HEK293 (cell line): ENCODE measurements at regions not wholly inside any gene's neighbourhood (a gene's known extent, or its start where the extent isn't known, plus 50 kb on each side); places are given as distances from the start of the nearest gene placed in this dataset.

Source experiments
- CTCF ChIA-PET: fragments of 350-600 bp; formaldehyde crosslinking; extraction: SDS; loops from one replicate; lab custom pipeline; 2021; ENCODE audit warnings: antibody characterized with exemption; lab: Yijun Ruan, JAX
- POLR2A ChIA-PET: fragments of 300-600 bp; formaldehyde crosslinking; extraction: SDS; loops from one replicate; lab custom pipeline; 2020; ENCODE audit warnings: antibody characterized with exemption, inconsistent platforms; lab: Yijun Ruan, JAX
- H3K27ac ChIP-seq: fragments of 200-500 bp; sonication (Bioruptor generic); 2 replicates; pipeline ENCODE4 v1.5.1; 2014; ENCODE audit warnings: low read depth, low read length, control low read depth, inconsistent platforms; ENCODE audit errors: extremely low read depth
- H3K36me3 ChIP-seq, 2 experiments: fragments of 200-500 bp in 1 of 2; sonication (Bioruptor generic) in 1 of 2; 1 replicate in 1 of 2; 2 replicates in 1 of 2; pipeline ENCODE4 v1.5.1; 2014 to 2017; ENCODE audit warnings: inconsistent platforms in 2 of 2, low read length in 2 of 2; ENCODE audit not compliant: control insufficient read depth in 2 of 2, insufficient read depth in 1 of 2
- H3K4me1 ChIP-seq: fragments of 200-500 bp; sonication (Bioruptor generic); 2 replicates; pipeline ENCODE4 v1.5.1; 2014; ENCODE audit warnings: mild to moderate bottlenecking, low read length, inconsistent platforms; ENCODE audit not compliant: control insufficient read depth, insufficient read depth
- H3K4me3 ChIP-seq: 2 replicates; pipeline ENCODE4 v1.5.1; 2011; ENCODE audit warnings: low read depth, mild to moderate bottlenecking, control low read depth, low read length, moderate library complexity
- H3K9me3 ChIP-seq: fragments of 200-500 bp; sonication (Bioruptor generic); 2 replicates; pipeline ENCODE4 v1.5.1; 2014; ENCODE audit warnings: low read depth, low read length, inconsistent platforms; ENCODE audit not compliant: control insufficient read depth, insufficient read depth
- BCL6B ChIP-seq: fragments of 450-650 bp; formaldehyde crosslinking; IDR thresholded peaks from 2 replicates; pipeline ENCODE4 v1.5.1; 2017; ENCODE audit warnings: missing biosample characterization, missing genetic modification characterization
- GFI1B ChIP-seq: fragments of 450-650 bp; formaldehyde crosslinking; IDR thresholded peaks from 2 replicates; pipeline ENCODE4 v1.5.1; 2016; ENCODE audit warnings: missing biosample characterization, missing genetic modification characterization
- PRDM4 ChIP-seq: fragments of 450-650 bp; formaldehyde crosslinking; IDR thresholded peaks from 2 replicates; pipeline ENCODE4 v1.5.1; 2017; ENCODE audit warnings: missing biosample characterization, missing genetic modification characterization
- TRIM28 ChIP-seq: IDR thresholded peaks from 2 replicates; pipeline ENCODE4 v1.6.1; 2011; ENCODE audit warnings: low read length, control low read depth, borderline replicate concordance
- YY2 ChIP-seq: fragments of 450-650 bp; formaldehyde crosslinking; IDR thresholded peaks from 2 replicates; pipeline ENCODE4 v1.5.1; 2016; ENCODE audit warnings: missing biosample characterization, missing genetic modification characterization
- ZBTB1 ChIP-seq: fragments of 450-650 bp; formaldehyde crosslinking; IDR thresholded peaks from 2 replicates; pipeline ENCODE4 v1.5.1; 2016; ENCODE audit warnings: missing biosample characterization, missing genetic modification characterization
- ZBTB10 ChIP-seq: fragments of 450-650 bp; formaldehyde crosslinking; IDR thresholded peaks from 2 replicates; pipeline ENCODE4 v1.5.1; 2016; ENCODE audit warnings: missing biosample characterization, missing genetic modification characterization
- ZBTB7A ChIP-seq: fragments of 450-650 bp; formaldehyde crosslinking; IDR thresholded peaks from 2 replicates; pipeline ENCODE4 v1.5.1; 2016; ENCODE audit warnings: low read depth, missing biosample characterization, missing genetic modification characterization
- ZFP37 ChIP-seq: fragments of 450-650 bp; formaldehyde crosslinking; IDR thresholded peaks from 2 replicates; pipeline ENCODE4 v1.5.1; 2016; ENCODE audit warnings: missing biosample characterization, missing genetic modification characterization
- ZNF114 ChIP-seq: fragments of 450-650 bp; formaldehyde crosslinking; IDR thresholded peaks from 2 replicates; pipeline ENCODE4 v1.5.0; 2017; ENCODE audit warnings: missing biosample characterization, missing genetic modification characterization
- ZNF138 ChIP-seq: fragments of 450-650 bp; formaldehyde crosslinking; IDR thresholded peaks from 2 replicates; pipeline ENCODE4 v1.5.1; 2016; ENCODE audit warnings: missing biosample characterization, missing genetic modification characterization, borderline replicate concordance
- ZNF146 ChIP-seq: fragments of 450-650 bp; formaldehyde crosslinking; IDR thresholded peaks from 2 replicates; pipeline ENCODE4 v1.5.1; 2016; ENCODE audit warnings: missing biosample characterization, missing genetic modification characterization
- ZNF239 ChIP-seq: fragments of 450-650 bp; formaldehyde crosslinking; IDR thresholded peaks from 2 replicates; pipeline ENCODE4 v1.5.1; 2016; ENCODE audit warnings: missing biosample characterization, missing genetic modification characterization
- ZNF311 ChIP-seq: fragments of 450-650 bp; formaldehyde crosslinking; IDR thresholded peaks from 2 replicates; pipeline ENCODE4 v1.5.1; 2017; ENCODE audit warnings: missing biosample characterization, missing genetic modification characterization, borderline replicate concordance
- ZNF416 ChIP-seq: fragments of 450-650 bp; formaldehyde crosslinking; IDR thresholded peaks from 2 replicates; pipeline ENCODE4 v1.5.1; 2016; ENCODE audit warnings: missing biosample characterization, missing genetic modification characterization
- ZNF449 ChIP-seq: fragments of 450-650 bp; formaldehyde crosslinking; IDR thresholded peaks from 2 replicates; pipeline ENCODE4 v1.5.1; 2017; ENCODE audit warnings: missing biosample characterization, mild to moderate bottlenecking, missing genetic modification characterization, moderate library complexity
- ZNF600 ChIP-seq: fragments of 450-650 bp; formaldehyde crosslinking; IDR thresholded peaks from 2 replicates; pipeline ENCODE4 v1.5.1; 2016; ENCODE audit warnings: missing biosample characterization, missing genetic modification characterization
- ZNF621 ChIP-seq: fragments of 450-650 bp; formaldehyde crosslinking; IDR thresholded peaks from 2 replicates; pipeline ENCODE4 v1.5.1; 2017; ENCODE audit warnings: missing biosample characterization, missing genetic modification characterization
- ZNF747 ChIP-seq: fragments of 450-650 bp; formaldehyde crosslinking; IDR thresholded peaks from 2 replicates; pipeline ENCODE4 v1.5.1; 2016; ENCODE audit warnings: missing biosample characterization, missing genetic modification characterization
- ZSCAN16 ChIP-seq: fragments of 450-650 bp; formaldehyde crosslinking; IDR thresholded peaks from 2 replicates; pipeline ENCODE4 v1.5.1; 2016; ENCODE audit warnings: missing biosample characterization, missing genetic modification characterization

- TF ChIP-seq ZFP37 (tag by site-specific recombination): no peak
- no peak for TF ChIP-seq BCL6B (tag by site-specific recombination)
- TF ChIP-seq ZBTB7A (tag by site-specific recombination): no peak
- no peak for TF ChIP-seq PRDM4 (tag by site-specific recombination)
- no peak for TF ChIP-seq ZNF449
- TF ChIP-seq ZSCAN16 (tag by site-specific recombination): no peak
- TF ChIP-seq GFI1B: no peak
- TF ChIP-seq, all 188 proteins: peak for 0
Observed at GRCh38 chr7:125547505-125547904, 617.9 kb upstream of the POT1 start (continued).

- ChIA-PET CTCF (no interaction called here), POLR2A (no interaction called here)
- Histone ChIP-seq H3K4me3 (no peak overlapping the region), H3K36me3 (no peaks in the 10 kb centered on the region), H3K4me1 (no peaks in the 10 kb centered on the region), H3K9me3 (no peaks in the 10 kb centered on the region), H3K27ac (no peak overlapping the region)
- TF ChIP-seq TRIM28 (no peak), ZNF416 (tag by site-specific recombination) (no peak), YY2 (tag by site-specific recombination) (no peak), ZNF621 (tag by site-specific recombination) (no peak), ZNF146 (tag by site-specific recombination) (no peak), ZNF239 (tag by site-specific recombination) (no peak), ZNF747 (tag by site-specific recombination) (no peak), ZBTB10 (tag by site-specific recombination) (no peak), ZNF600 (tag by site-specific recombination) (no peak), ZBTB1 (tag by site-specific recombination) (no peak), ZNF311 (tag by site-specific recombination) (no peak), ZNF138 (tag by site-specific recombination) (no peak), ZNF114 (no peak)
Observed at GRCh38 chr7:125530553-125530952, 600.9 kb upstream of the POT1 start.
